GM23338 (cell line): ENCODE measurements at regions not wholly inside any gene's neighbourhood (a gene's known extent, or its start where the extent isn't known, plus 50 kb on each side); places are given as distances from the start of the nearest gene placed in this dataset.

Source experiments
- CREB1 ChIP-seq: fragments of 250-450 bp; sonication (Bioruptor Pico); IDR thresholded peaks from 2 replicates; pipeline ENCODE4 v1.5.0; 2020; ENCODE audit warnings: low read depth, mild to moderate bottlenecking, moderate library complexity
- CTCF ChIP-seq, 2 experiments: fragments of 200-600 bp in 1 of 2; sonication (generic) in 1 of 2; conservative IDR thresholded peaks; 2 replicates each; pipeline versions ENCODE4 v1.5.1 to v1.6.1; 2016 to 2017; ENCODE audit warnings: antibody characterized with exemption in 2 of 2, low read depth in 2 of 2, mild to moderate bottlenecking in 2 of 2, moderate library complexity in 1 of 2
- ETS1 ChIP-seq: IDR thresholded peaks from 2 replicates; pipeline ENCODE4 v1.6.1; 2016; ENCODE audit warnings: antibody characterized with exemption
- EZH2 ChIP-seq: fragments of 200-600 bp; sonication (generic); IDR thresholded peaks from one replicate; pipeline ENCODE4 v1.8.0; 2017; ENCODE audit warnings: antibody characterized with exemption, mild to moderate bottlenecking, low read depth; ENCODE audit not compliant: unreplicated experiment
- EZH2phosphoT487 ChIP-seq: fragments of 200-600 bp; sonication (generic); IDR thresholded peaks from one replicate; pipeline ENCODE4 v1.8.1; 2018; ENCODE audit warnings: antibody characterized with exemption; ENCODE audit not compliant: unreplicated experiment
- JUNB ChIP-seq: IDR thresholded peaks from one replicate; pipeline ENCODE4 v1.6.1; 2016; ENCODE audit warnings: antibody characterized with exemption; ENCODE audit not compliant: unreplicated experiment
- NANOG ChIP-seq: IDR thresholded peaks from 2 replicates; pipeline ENCODE4 v1.6.1; 2016; ENCODE audit warnings: antibody characterized with exemption, borderline replicate concordance
- POLR2AphosphoS5 ChIP-seq: IDR thresholded peaks from 2 replicates; pipeline ENCODE4 v1.6.1; 2016; ENCODE audit warnings: antibody characterized with exemption, low read depth
- REST ChIP-seq: IDR thresholded peaks from one replicate; pipeline ENCODE4 v1.6.1; 2018; ENCODE audit warnings: antibody characterized with exemption; ENCODE audit not compliant: unreplicated experiment
- ZNF331 ChIP-seq: fragments of 250-450 bp; sonication (Bioruptor Pico); IDR thresholded peaks from 2 replicates; pipeline ENCODE4 v1.5.0; 2020; ENCODE audit warnings: low read depth, mild to moderate bottlenecking, moderate library complexity
- ZNF462 ChIP-seq: fragments of 250-450 bp; sonication (Bioruptor Pico); IDR thresholded peaks from 2 replicates; pipeline ENCODE4 v1.5.0; 2020; ENCODE audit warnings: mild to moderate bottlenecking, moderate library complexity

GRCh38 chr16:86403085-86403484 is 107.2 kb upstream of the FOXF1 start:
- TF ChIP-seq CTCF (conservative IDR thresholded peaks at IDR 0.05; ENCODE audit: low read depth in 2 of 2) (no peak), EZH2 (no peak), POLR2AphosphoS5 (no peak), ETS1 (no peak), CREB1 (CRISPR knock-in tag) (no peak), ZNF331 (CRISPR knock-in tag) (no peak), REST (no peak), EZH2phosphoT487 (no peak), ZNF462 (CRISPR knock-in tag) (no peak), JUNB (no peak), NANOG (no peak)
